ENCODE measurements at regions not wholly inside any gene's neighbourhood (a gene's known extent, or its start where the extent isn't known, plus 50 kb on each side); places are given as distances from the start of the nearest gene placed in this dataset.
A peak's percentile ranks its signal among the peaks of the same experiment; 100 is the strongest.

DNA sequence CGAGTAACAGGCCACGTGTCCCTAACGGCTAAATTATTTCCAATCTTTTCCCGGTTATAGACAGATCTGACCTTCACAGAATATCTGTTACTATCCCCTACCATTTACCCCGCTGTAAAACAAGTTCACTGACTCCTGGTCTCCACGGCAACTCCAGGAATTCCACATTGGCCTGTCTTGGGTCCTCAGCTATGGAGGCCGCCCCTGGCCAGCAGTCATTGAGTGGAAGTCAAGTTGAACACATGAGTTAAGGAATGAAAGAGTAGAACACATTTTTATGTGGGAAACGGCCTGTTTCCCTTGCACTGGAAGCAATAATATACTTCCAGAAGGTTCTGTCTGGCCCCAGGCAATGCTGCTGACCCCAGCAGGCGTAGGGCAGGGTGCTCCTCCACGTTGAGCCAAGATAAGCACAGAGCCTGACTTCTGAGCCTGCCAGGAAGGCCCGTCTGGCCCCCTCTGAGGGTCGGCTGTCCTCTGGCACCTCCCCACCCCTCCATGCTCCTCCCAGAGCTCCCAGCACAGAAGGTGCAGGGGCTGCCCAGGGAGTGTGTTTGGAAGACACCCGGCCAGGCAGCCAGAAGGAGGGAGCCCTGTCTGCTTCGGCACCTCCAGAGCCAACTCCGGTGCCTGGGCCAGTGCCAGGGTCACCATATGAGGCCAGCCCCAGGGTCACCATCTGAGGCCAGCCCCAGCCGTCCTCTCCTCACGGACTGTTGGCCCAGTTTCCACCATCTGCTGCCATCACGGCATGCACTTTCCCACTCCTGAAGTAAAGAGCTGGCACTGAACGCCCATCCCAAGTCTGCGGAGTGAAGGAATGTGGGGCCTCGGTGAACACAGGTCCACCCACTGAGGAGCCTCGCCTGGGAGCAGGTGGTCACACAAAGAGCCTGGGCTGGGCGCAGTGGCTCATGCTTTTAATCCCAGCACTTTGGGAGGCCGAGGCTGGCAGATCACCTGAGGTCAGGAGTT, 813.2 kb downstream of the BRD1 start:
- H3K36me3 ChIP-seq (replicated peaks): no peaks in the 10 kb centered on the region
- no peaks in the 10 kb centered on the region for H3K9me3 ChIP-seq
- H3K27me3 ChIP-seq (ENCODE audit: low read depth): no peaks in the 10 kb centered on the region
- H3K4me1 ChIP-seq: no peaks in the 10 kb centered on the region
- H3K4me3 ChIP-seq: no peak overlapping the region
- in situ Hi-C loops (cut with MboI; ENCODE audit: low sequenced_read_pairs): no loop called here
- DNase-seq (ENCODE audit: low spot score in 2 of 2): no peak

DNA sequence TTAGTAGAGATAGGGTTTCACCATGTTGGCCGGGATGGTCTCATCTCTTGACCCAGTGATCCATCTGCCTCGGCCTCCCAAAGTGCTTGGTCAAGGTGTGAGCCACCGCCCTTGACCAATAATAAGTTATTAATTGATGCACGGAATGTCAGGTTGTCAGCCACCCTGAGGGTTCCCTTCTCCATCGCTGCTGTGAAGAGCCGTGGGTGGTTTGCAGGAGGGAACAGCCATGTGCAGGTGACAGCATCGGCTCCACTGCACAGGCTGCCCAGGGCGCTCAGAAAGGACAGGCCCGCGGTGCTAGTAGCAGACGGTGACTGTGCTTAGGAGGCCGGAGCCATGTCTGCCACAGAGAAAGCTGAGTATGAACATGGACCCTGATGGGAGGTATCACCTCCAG, 814.0 kb downstream of the BRD1 start:
- no peak for DNase-seq (ENCODE audit: low spot score in 2 of 2)
- in situ Hi-C loops (cut with MboI; ENCODE audit: low sequenced_read_pairs): no loop called here
- H3K9me3 ChIP-seq: no peaks in the 10 kb centered on the region
- H3K36me3 ChIP-seq (replicated peaks): no peaks in the 10 kb centered on the region
- H3K27me3 ChIP-seq (ENCODE audit: low read depth): no peaks in the 10 kb centered on the region
- H3K4me3 ChIP-seq: no peak overlapping the region
- no peaks in the 10 kb centered on the region for H3K4me1 ChIP-seq

DNA sequence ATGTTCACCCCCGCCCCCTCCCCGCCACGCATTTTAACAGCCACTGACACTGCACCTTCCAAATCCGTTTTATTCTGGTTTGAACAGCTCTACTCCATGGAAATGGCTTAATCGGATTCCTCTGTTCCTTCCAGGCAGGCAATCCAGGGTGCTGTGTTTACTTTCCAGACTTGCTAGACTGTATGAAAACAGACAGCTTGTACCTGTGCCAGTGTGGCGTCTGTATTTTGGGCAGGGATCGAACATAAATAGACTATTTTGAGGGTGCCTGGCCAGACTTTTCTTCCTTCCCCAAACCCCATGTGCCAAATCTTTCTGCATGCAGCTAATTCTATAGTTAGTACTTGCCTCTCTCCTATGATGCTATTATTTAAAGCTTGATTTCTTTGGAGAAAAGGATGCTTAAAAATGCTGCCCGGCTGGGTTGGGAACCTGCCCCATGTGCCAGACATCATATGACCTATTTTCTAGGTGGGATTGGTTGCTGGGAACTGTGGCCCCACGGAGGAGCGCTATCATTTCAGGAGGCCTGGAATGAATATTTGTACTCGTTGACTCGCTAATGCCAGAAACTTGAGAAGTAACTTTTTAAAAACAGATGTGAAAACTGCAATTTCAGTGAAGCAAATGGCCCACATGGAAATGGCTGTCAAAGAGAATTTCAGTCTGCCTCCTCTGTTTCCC, 814.8 kb downstream of the BRD1 start:
- Histone ChIP-seq H3K27me3 (ENCODE audit: low read depth) (no peaks in the 10 kb centered on the region), H3K4me3 (no peak overlapping the region), H3K4me1 (no peaks in the 10 kb centered on the region), H3K36me3 (replicated peaks) (no peaks in the 10 kb centered on the region), H3K9me3 (no peaks in the 10 kb centered on the region)
- DNase-seq (ENCODE audit: low spot score in 2 of 2): no peak
- in situ Hi-C loops (cut with MboI; ENCODE audit: low sequenced_read_pairs): no loop called here

DNA sequence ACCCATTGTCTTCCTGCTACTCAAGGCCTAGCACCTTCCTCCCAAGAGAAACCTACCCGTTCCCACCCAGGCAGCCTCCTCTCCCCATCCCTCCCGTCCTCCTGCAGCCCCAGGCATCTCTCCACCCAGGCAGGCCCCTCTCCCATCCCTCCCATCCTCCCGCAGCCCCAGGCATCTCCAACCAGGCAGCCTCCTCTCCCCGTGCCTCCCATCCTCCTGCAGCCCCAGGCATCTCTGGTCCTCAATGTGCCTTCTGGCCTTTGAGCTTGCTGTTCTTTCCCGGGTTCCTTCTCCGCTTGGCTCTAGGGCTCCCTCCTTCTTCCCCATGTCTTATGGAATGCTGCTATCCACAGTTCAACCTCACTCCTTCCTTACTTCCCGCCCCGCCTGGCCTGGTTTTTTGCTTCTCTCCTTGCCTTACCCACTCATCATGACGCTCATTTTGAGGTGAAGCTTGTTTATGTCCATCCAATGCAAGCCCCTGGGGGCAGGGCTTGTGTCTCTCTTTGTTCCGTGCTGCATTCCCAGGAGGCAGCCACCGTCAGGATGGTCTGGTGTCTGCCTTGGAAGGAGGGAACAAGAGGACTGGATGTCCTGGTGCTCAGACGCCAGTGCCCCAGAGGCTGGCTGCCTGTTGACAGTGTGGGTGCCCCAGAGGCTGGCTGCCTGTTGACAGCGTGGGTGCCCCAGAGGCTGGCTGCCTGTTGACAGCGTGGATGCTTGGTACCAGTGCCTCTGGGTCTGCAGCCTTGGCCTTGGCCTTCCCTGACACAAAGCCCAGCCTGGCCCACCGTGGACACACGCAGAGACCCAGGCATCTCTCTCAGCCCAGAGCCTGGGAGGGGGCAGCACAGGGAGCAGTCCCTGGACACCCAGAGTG, 815.7 kb downstream of the BRD1 start:
- no peaks in the 10 kb centered on the region for H3K9me3 ChIP-seq
- no peaks in the 10 kb centered on the region for H3K27me3 ChIP-seq (ENCODE audit: low read depth)
- H3K36me3 ChIP-seq (replicated peaks): no peaks in the 10 kb centered on the region
- H3K4me3 ChIP-seq: no peak overlapping the region
- H3K4me1 ChIP-seq: no peaks in the 10 kb centered on the region
- DNase-seq (ENCODE audit: low spot score in 2 of 2): no peak
- in situ Hi-C loops (cut with MboI; ENCODE audit: low sequenced_read_pairs): no loop called here

DNA sequence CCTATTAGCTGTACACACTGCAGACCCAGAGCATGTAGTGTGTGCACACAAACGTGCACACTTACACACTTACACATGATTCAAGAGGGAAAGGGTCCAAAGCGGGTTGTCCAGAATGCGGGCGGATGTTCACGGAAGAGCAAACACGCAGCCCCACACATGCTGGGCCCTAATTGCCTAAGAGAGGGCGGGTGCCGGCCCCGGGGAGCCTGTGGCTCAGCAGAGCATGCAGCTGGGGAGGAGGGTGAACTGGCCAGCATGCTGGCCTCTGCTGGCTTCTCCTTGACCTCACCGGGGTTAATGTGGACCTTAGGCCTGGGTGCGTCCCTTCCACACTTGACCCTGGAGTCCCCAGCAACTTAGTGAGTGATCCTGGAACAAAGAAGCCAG, 816.3 kb downstream of the BRD1 start:
- in situ Hi-C loops (cut with MboI; ENCODE audit: low sequenced_read_pairs): no loop called here
- Histone ChIP-seq H3K9me3 (no peaks in the 10 kb centered on the region), H3K36me3 (replicated peaks) (no peaks in the 10 kb centered on the region), H3K27me3 (ENCODE audit: low read depth) (no peaks in the 10 kb centered on the region), H3K4me3 (no peak overlapping the region), H3K4me1 (no peaks in the 10 kb centered on the region)
- peak in 1 of 2 experiments; percentile 4 for DNase-seq (ENCODE audit: low spot score in 2 of 2)

DNA sequence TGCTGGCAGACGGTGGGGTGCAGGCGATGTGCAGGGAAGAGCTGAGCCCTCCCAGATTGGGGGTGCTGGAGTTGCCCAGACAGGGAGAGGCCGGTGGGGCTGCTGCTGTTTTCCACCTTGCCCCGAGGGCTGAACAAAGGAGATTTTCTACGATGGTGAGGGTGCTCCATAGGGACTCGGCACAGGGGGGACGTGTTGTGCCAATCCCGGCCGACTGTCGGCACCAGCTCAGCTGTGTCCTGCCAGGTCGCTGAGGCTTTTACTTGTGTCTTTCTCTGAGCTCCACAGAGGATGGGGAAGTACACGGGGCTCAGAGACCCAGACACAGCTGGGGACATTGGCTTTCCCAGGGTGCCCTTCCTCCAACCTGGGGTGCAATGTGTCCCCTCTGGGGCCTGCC, 816.8 kb downstream of the BRD1 start:
- in situ Hi-C loops (cut with MboI; ENCODE audit: low sequenced_read_pairs): no loop called here
- Histone ChIP-seq H3K9me3 (no peaks in the 10 kb centered on the region), H3K27me3 (ENCODE audit: low read depth) (no peaks in the 10 kb centered on the region)

DNA sequence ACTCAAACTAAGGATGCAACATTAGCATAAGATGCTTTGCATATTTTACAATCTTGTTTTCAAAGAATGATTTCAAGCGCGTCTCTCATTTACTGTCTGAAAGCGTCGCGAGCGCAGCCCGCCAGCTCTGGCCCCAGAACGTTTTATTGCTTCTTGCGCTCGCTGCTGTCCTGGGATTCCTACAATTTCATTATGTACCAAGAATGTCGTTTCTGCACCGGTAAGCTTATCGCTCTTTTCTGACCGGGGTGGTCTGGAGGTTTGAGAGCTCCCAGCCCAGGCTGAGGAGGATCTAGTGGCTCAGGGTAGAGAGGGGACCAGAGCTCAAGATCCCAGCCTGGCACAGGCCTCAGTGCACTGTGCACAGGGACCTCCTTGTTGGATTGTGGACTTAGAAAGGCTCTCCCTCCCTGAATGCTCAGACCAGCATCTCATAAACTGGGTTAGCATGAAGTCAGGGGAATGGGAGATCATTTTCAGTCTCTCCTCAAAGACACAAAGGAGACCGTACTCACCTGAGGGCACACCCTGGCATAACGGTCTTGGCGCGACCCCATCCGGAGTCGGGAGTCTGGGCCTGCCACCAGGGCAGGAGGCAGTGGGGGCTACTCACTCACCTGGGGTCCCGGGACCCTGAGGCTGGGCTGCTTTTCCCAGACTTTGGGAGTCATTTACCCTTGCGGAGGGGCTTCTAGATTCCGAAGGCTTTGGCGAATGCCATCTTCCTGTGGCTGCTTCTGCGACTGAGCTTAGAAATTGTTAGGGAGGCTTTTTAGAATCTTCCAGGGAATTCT, 817.4 kb downstream of the BRD1 start:
- DNase-seq (ENCODE audit: low spot score in 2 of 2): no peak
- in situ Hi-C loops (cut with MboI; ENCODE audit: low sequenced_read_pairs): no loop called here
- no peaks in the 10 kb centered on the region for H3K27me3 ChIP-seq (ENCODE audit: low read depth)
- no peaks in the 10 kb centered on the region for H3K36me3 ChIP-seq (replicated peaks)
- H3K9me3 ChIP-seq: no peaks in the 10 kb centered on the region
- H3K4me3 ChIP-seq: no peak overlapping the region
- H3K4me1 ChIP-seq: no peaks in the 10 kb centered on the region

More for the DNA sequence above, 816.8 kb downstream of the BRD1 start:
- H3K4me1 ChIP-seq: no peaks in the 10 kb centered on the region
- no peak for DNase-seq (ENCODE audit: low spot score in 2 of 2)
- H3K4me3 ChIP-seq: no peak overlapping the region
- no peaks in the 10 kb centered on the region for H3K36me3 ChIP-seq (replicated peaks)

DNA sequence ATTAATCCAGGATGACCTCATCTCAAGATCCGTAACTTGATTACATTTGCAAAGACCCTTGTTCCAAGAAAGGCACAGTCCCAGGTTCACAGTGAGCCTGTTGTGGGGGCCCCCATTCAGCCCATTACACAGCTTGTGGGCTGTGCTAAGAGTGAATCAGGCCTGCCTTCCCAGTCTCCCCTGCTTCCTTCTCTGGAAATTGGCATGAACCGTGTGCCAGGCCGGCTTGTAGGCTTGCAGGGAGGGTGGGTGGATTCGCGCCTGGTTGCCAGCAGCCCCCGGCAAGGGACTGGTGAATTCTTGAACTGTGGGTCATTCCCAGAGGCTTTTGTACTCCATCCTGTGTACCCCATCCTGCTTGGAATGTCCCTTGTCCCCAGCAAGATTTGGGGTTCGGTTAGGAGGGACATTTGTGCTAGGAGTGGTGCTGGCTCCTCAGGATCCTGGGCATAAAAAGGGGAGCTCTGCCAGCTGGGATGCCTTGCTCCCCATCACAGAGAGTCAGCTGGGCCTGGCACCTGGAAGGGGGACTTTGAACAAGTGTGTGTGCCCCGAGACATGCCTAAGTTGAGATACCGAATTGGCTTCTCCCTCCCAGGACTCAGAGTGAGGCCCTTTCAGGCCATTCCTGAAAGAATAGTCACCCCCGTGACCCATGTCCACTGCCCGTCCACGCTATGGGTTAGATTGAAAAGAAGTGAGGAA, 818.2 kb downstream of the BRD1 start:
- no peaks in the 10 kb centered on the region for H3K4me1 ChIP-seq
- in situ Hi-C loops (cut with MboI; ENCODE audit: low sequenced_read_pairs): no loop called here

DNA sequence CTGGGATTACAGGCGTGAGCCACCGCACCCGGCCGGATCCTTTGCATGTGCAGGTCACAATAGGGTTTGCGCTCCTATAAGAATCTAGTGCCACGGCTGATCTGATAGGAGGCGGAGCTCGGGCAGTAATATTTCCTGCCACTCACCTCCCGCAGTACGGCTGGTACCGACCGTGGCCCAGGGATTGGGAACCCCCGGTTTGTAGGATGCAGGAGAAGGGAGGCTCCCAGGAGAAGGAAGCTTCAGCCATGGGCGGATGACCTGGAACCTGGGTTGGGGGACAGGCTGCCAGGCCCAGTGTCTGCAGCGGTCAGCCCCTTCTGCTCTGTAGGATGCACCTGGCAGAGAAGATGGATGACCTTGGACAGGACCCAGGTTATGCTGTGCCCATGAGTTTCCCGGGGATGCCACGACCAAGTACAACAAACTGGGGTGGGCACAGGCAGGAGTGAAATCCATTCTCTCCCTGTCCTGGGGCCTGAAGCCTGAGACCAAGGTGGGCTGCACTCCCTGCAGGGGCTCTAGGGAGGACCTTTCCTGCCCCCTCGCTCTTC, 818.9 kb downstream of the BRD1 start:
- no peak overlapping the region for H3K4me3 ChIP-seq
- no peaks in the 10 kb centered on the region for H3K4me1 ChIP-seq
- H3K27me3 ChIP-seq (ENCODE audit: low read depth): no peaks in the 10 kb centered on the region
- no peak for DNase-seq (ENCODE audit: low spot score in 2 of 2)
- in situ Hi-C loops (cut with MboI; ENCODE audit: low sequenced_read_pairs): no loop called here
- no peaks in the 10 kb centered on the region for H3K9me3 ChIP-seq
- no peaks in the 10 kb centered on the region for H3K36me3 ChIP-seq (replicated peaks)

More for the DNA sequence above, 818.2 kb downstream of the BRD1 start:
- H3K36me3 ChIP-seq (replicated peaks): no peaks in the 10 kb centered on the region
- no peak overlapping the region for H3K4me3 ChIP-seq
- DNase-seq (ENCODE audit: low spot score in 2 of 2): no peak
- H3K9me3 ChIP-seq: no peaks in the 10 kb centered on the region
- H3K27me3 ChIP-seq (ENCODE audit: low read depth): no peaks in the 10 kb centered on the region

DNA sequence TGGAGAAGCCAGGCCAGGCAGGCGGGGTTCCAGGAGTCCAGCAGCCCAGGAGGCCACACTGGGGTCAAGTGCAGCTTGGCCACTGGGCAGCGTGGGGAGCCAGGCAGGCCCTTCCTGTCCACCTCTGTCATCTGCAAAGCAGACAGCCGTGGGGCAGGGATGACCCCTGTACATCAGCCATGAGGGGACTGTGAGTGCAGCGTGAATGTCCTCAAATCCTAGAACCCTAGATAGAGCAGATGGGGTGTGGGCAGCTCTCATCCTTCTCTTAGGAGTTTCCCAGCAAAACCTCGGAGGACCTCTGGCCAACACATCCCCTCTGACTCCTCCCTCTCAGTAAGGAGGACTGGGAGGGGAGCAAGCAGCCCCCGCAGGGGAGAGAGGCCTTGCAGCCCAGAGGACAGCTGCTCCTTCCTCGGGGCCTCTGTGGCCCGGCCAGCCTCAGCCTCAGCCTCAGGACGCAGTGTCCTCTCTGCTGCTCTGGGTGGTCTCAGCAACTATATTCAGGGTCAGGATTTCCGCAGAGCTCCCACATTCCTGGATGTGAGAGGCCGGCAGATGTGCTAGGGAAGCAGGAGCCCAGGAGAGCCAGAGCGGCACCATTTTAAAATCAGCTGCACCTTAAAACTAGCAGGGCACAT, 820.5 kb downstream of the BRD1 start:
- Histone ChIP-seq H3K4me3 (no peak overlapping the region), H3K36me3 (replicated peaks) (no peaks in the 10 kb centered on the region), H3K9me3 (no peaks in the 10 kb centered on the region), H3K4me1 (no peaks in the 10 kb centered on the region), H3K27me3 (ENCODE audit: low read depth) (no peaks in the 10 kb centered on the region)
- in situ Hi-C loops (cut with MboI; ENCODE audit: low sequenced_read_pairs): no loop called here
- no peak for DNase-seq (ENCODE audit: low spot score in 2 of 2)

DNA sequence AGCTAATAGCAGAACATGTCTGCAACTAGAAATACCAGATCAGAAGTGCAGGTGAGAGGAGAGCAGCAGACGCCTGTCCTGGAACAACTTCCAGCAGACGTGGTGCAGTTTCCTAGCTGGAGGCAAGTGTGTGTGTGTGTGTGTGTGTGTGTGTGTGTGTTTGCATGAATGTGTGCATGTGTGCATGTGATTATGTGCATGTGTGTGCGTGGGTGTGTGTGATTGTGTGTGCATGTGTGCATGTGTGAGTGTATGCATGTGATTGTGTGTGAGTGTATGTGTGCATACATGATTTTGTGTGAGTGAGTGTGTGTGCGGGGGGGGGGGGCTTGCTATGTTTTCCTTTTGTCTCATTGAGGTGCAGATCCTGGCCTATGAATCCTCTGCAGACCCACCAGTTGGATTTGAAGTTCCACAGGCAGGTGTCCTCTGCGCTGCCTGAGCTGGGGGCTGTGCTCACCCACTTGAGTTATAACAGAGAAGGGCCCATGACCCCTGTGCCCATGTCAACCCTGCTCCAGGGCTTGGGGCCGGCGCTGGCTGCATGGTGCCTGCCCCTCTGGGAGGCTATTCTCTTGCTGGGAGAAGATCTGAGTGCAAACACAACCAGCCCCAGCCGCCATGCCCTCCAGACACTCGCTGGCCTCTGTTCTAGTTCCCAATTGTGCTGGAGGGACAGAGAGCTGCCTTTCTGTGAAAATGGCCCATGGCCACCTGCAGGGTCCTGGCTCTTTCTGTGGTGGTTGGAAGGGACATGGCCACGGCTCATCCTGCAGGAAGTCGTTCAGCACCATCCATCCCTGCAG, 821.3 kb downstream of the BRD1 start:
- no peaks in the 10 kb centered on the region for H3K9me3 ChIP-seq
- H3K36me3 ChIP-seq (replicated peaks): no peaks in the 10 kb centered on the region
- in situ Hi-C loops (cut with MboI; ENCODE audit: low sequenced_read_pairs): no loop called here
- no peak overlapping the region for H3K4me3 ChIP-seq
- DNase-seq (ENCODE audit: low spot score in 2 of 2): peak in 1 of 2 experiments; percentile 4
- no peaks in the 10 kb centered on the region for H3K27me3 ChIP-seq (ENCODE audit: low read depth)
- H3K4me1 ChIP-seq: no peaks in the 10 kb centered on the region
